CD4-positive, alpha-beta T cell treated with Interferon alpha-2 for 1 hour (primary cell): ENCODE measurements at regions not wholly inside any gene's neighbourhood (a gene's known extent, or its start where the extent isn't known, plus 50 kb on each side); places are given as distances from the start of the nearest gene placed in this dataset.

Experiments used
- DNase-seq, 2 donors: peaks; one replicate each; pipeline ENCODE4 v3.0.0-alpha.2; 2020 to 2022

- DNase-seq: no peak
Measured at GRCh38 chr7:27367179-27367932, 124.8 kb downstream of the EVX1 start.

DNA sequence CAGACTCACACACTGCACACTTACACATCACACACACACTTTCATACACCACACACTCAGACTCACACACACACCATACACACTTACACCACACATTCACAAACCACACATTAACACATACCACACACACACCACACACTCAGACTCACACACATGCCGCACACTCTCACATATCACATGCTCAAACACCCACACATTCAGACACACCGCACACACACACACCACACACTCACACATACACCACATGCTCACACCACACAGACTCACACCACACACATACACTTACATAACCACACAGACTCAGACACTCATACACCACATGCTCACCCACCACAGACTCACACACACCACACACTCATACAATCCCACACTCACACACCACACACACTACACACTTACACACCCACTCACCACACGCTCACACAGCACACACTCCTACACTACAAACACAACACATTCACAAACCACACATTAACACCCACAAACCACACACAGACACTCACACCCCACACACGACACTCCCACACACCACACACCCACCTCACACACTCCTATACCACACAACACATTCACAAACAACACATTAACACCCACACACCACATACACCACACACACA is 125.4 kb downstream of the EVX1 start:
- no peak for DNase-seq

GRCh38 chr7:27374958-27375841 is 132.6 kb downstream of the EVX1 start:
- no peak for DNase-seq

DNA sequence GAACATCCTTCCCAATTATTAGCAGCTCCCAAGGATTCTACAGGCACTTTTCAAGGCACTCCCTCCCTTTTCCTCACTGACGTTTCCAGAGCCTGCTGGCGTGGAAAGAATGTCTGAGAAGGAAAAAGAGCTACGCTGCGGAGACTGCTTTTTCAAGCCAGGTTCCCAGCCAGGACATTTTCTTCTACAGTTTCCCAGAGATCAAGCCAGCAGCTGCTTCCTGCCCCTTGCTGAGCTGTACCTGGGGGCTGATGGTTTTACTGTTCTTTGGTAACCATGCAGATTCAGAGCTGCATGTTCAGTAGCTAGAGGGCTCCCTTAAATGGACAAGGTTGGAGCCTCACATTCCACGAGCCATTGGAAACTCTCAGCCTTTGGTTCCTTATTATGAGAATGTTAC is 133.4 kb downstream of the EVX1 start:
- no peak for DNase-seq

- DNase-seq: no peak
Measured at GRCh38 chr7:27377988-27378387, 135.4 kb downstream of the EVX1 start.

DNA sequence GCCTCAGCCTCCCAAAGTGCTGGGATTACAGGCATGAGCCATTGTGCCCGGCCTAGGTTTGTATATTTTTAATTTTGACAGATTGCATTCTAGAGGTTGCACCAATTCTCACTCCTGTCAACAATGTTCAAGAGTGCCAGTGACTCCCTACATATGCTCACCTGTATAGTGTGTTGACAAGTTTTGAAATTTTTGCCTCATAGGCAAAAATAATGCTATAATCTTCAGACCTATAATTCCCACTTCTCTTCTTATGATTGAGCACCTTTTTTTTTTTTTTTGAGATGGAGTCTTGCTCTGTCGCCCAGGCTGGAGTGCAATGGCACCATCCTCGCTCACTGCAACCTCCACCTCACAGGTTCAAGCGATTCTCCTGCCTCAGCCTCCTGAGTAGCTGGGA is 139.7 kb downstream of the EVX1 start:
- DNase-seq: no peak

GRCh38 chr7:27386581-27386980 is 144.0 kb downstream of the EVX1 start:
- DNase-seq: no peak

GRCh38 chr7:27387864-27388263 is 145.3 kb downstream of the EVX1 start:
- no peak for DNase-seq

- no peak for DNase-seq
Measured at GRCh38 chr7:27388561-27388960, 146.0 kb downstream of the EVX1 start.

DNA sequence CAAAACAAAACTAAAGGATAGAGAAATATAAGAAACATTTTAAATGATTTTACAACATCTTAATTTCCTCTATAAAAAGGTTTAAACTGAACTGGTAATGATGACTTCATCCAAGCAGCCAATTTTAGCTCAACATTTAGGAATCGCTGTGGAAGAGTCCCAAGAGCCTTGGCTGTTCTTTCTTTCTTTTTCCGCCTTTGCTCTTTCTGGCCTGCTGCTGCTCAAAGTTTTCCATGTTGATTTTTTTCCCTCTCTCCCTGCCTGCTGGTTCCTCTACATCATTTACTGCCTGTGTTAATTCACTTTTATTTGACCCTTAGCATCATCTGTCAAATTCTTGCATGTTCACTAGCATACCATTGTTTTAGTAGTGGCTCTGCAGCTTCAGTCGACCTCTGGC is 146.9 kb downstream of the EVX1 start:
- DNase-seq: no peak

DNA sequence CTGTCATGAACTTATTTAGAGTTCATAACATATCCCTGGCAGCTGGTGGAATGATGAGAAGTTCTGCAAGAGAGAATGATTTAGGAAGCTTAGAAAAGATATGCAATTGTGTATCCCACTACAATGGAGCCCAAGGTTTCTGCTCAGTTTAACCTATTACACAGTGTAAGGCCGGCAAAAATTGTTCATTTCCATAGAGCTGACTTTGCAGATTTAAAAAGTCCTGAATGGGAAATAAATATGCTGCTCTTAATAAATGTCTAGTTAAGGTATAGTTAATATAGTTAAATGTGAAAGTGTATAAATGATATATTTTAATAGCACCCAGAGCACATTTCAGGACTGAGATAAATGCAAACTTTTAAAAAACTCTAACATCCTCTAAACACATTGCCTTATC is 149.9 kb downstream of the EVX1 start:
- DNase-seq: no peak

DNA sequence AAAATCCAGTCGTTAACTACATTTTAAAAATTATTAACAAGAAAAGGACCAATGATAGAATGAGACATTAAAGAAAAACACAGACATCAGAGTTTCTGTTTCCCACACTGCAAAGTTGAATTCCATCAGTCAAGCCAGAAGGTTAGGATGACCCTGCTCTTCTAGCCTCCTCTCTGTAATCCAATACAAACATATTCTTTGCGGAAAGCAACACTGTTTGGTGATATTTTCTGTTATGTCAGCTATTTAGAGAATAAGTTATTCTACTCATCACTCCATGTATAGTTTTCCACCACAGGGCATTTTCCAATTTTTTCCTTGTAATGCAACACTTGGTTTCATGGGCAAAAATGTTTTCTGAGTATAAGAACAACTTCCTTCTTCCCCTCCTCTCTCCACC is 152.3 kb downstream of the EVX1 start:
- DNase-seq: no peak

DNA sequence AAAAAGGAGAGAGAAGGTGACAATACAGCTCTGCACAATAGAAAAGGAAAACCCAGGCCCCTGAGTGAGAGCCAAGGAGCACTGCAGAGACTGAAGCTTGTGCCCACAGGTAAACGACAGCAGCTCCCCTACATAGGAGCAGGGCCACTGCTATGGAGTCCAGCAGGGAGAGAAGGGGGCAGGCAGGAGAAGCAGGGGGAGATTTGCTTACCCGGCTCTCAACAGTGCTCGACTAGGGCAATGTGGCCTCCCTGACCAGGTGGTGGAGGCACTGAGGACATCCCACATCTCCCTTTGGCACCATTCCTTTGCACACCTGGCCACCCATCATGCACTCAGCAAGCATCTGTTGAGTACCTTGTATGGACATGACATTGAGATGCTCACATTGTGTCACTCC is 153.0 kb downstream of the EVX1 start:
- DNase-seq: no peak

- DNase-seq: no peak
Measured at GRCh38 chr7:27397503-27397902, 154.9 kb downstream of the EVX1 start.

GRCh38 chr7:27398851-27399250 is 156.2 kb downstream of the EVX1 start:
- DNase-seq: no peak

GRCh38 chr7:27399791-27400567 is 157.4 kb downstream of the EVX1 start:
- DNase-seq: no peak

DNA sequence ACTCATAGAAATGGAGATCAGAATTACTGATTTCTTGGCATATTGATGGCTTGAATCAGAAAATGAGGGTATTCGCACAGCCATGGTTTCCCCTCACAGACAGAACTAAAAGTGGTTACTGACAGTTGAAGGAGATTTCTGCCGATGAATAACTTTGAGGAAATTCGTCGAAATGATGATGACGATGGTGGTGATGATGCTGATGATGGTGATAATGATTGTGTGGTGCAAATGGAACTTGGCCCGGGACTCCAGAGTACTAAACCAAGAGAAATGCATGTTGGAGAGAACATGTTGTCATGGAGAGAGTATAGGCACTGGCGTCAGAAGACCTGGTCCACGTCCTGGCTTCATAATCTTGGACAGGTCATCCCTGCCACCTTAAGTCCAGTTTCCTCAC is 163.2 kb downstream of the EVX1 start:
- no peak for DNase-seq

- no peak for DNase-seq
Measured at GRCh38 chr7:27409311-27409710, 166.7 kb downstream of the EVX1 start.

DNA sequence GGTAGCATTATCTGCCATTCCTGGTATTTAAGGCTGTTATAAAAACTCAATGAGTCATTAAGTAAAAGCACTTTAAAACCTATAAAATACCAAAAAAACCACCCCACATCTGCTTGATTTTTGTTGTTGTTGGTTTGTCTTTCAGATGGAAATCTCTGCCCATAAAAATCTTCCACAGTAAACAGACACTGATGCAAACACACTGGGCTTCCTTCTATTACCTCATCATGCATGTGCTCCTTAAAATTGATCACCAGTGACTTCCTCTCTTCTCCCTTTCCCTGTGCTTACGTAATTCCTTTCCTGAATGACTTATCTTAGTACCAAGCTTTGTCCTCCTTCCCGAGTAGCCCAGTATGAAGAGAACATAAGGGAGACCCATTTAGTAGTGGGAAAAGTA is 167.2 kb downstream of the EVX1 start:
- no peak for DNase-seq

DNA sequence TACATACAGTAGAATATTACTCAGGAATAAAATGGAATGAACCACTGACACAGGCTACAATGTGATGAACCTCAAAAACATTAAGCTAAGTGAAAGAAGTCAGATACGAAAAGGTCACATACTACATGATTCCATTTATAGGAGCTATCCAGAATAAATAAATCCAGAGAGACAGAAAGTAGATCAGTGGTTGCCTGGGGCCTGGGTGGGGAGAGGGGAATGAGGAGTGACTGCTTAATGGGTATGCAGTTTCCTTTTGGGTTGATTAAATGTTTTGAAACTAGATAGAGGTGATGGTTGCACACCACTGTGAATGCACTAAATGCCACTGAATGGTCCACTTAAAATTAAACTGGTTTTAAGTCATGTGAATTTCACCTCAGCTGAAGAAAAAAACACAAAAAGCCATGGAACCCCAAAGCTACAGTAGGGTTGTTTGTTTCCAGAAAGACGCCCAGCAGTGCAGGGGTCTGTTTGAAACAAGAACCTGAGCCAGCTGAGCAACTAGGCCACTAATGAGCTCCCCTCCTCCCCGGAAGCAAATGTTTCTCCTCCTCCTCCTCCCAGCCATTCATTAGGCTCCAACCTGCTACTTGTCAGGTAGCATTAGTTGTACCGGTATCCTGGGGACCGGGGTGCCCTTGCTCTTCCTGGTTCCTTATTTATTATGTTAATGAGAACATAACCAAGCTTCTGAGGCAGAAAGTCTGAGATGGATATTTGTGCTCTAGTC is 168.4 kb downstream of the EVX1 start:
- DNase-seq: no peak

DNA sequence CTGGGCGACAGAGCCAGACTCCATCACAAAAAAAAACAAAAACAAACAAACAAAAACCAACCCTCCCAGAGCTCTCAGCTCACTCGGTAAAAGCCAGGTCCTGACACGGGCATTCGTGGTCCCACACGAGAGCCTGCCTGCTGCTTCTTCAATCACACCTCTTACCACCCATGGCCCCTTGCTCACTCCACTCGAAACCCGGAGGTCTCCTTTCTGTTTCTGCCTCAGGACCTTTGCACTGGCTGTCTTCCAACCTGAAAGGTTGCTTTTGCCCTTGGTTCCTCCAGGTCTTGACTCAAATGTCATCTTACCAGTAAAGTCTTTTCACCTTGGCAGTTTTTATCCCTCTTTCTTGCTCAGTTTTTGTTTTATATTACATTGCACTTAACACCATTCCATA is 169.6 kb downstream of the EVX1 start:
- no peak for DNase-seq

DNA sequence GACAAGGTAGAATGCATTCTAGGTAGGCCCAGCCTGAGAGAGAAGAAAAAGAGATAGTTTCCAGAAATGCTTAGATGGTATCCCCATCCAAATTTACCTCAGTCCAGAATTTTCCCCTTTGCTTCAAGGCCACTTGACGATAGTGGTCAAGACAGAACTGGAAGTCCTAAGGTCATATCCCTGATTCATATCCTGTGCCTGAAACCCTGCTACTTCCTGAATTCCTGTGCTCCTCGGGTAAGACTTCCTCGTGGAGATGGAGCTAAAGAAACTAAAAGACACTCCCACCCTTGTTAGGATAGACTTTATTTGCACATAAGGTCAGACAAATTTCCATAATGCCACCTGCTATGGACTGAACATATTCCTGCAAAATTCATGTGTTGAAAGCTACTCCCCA is 175.9 kb downstream of the EVX1 start:
- no peak for DNase-seq
